Renal cortex interstitium (tissue), 11 donors: ENCODE measurements at regions not wholly inside any gene's neighbourhood (a gene's known extent, or its start where the extent isn't known, plus 50 kb on each side); places are given as distances from the start of the nearest gene placed in this dataset.

ENCODE experiments used
- DNase-seq, 11 donors: peaks; one replicate each; pipeline ENCODE4 v3.0.0-alpha.2; 2013; ENCODE audit warnings: low read depth in 9 of 11, low spot score in 4 of 11; ENCODE audit errors: extremely low read depth in 1 of 11

DNA sequence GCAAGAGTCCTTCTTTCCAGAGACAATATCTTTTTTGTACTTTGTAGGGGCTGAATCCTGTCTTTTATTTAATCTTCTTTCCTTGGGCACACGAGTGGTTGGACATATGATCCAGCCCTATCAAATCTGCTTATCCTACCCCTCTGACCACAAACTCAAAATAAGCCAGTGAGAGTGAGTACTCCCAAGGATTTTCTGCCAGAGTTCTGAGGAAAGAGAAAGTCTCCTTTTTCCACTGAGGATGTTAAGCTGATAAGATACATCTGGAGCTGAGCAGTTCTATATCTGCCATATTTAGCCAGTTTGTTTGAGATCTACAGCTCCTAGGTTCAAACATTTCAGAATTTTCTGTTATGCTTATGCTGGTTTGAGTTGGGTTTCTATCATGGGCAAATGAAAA is 134.8 kb upstream of the NWD2 start:
- peak in 1 of 11 donors; percentile 1 for DNase-seq

DNA sequence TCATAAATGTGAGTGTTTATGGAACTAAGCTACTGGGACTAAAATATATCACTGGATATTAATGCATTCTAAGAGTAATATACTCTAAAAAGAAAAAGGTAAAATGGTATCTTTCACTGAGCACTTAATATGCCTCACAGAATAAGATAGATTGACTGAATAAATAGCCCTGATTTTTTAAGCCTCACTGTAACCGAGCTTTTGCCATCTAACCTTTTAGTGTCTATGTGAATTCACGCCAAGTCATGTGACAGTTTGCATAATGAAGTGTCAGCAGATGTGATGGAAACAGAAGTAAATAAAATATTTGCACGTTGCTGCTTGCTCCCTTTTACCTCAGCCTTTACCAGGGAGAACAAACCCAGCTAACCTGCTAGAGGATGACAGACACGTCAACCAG is 119.7 kb upstream of the NWD2 start:
- DNase-seq, result no peak

DNA sequence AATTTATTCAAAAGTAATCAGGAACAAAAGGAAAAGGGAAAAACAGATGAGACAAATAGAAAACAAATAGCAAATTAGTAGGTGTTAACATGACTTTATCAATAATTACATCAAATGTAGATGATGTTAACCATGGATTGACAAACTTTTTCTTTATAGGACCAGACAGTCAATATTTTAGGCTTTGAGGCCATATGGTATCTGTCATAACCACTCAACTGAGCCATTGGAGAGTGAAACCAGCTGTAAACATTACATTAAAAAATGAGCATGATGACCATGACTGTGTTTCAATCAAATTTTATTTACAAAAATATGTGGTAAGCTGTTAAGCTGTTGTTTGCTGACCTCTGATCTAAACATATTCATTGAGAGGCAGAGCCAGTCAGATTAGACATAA is 118.5 kb upstream of the NWD2 start:
- no peak for DNase-seq

DNA sequence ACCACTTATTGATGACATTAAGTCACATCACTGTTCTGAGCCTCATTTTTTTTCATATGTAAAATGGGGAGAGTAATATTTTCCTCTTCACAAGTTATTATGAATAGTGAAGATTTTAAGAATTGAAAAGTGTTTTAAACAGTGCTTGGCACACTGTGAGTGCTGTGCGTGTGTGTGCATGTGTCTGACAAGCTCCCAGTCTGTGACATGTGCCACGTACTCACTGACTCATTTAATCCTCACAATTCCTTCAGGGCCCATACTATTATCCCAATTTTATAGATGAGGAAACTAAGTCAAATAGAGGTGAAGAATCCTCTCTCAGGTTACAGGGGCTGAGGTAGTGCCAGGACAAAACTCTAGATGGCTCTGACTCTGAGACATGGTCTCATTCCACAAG is 114.1 kb upstream of the NWD2 start:
- DNase-seq, result no peak

DNA sequence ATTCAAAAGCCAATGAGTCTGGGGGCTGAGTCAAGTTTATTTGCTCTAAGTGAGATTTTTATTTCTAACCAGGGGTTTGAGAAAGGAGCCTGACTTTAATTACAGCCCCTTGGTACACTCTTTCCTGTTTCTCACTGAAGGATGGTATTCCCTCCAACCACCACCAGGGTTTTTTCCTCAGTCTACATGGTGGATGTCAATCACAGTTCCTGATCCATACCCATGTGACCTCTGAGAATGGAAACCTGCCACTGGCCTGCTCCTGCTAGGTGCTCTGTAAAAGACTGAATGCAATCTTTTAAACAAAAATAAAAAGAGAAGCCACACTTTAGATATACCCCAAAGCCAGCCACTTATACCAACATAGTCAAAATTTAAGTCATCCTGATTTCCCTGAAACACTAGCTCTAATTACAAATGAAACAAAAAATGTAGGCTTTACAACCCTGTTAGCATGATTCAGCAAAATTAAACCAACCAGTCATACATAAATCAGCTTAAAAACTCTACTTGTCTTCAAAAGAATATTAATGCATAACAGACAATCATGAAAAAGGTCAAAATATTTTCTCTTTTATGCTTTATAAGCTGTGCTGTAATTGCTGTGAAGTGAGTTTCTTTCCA is 112.1 kb upstream of the NWD2 start:
- DNase-seq, result no peak

DNA sequence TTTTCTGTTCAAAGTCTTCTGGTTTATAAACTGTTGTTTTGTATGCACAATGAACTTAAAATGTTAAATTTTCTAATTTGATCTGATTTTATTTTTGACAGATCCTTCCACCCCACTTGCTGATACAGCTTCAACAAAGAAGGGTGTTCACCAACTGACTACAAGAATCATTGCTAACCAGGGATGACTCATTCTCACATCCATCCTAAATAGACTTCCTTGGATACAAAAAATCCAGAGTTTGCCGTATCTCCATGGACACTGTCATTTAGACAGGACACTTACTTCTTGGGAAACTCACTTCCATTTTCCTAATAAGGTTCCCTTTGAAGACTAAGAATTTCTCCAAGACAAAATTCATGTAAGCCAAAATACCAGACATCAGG is 111.6 kb upstream of the NWD2 start:
- DNase-seq, result no peak

DNA sequence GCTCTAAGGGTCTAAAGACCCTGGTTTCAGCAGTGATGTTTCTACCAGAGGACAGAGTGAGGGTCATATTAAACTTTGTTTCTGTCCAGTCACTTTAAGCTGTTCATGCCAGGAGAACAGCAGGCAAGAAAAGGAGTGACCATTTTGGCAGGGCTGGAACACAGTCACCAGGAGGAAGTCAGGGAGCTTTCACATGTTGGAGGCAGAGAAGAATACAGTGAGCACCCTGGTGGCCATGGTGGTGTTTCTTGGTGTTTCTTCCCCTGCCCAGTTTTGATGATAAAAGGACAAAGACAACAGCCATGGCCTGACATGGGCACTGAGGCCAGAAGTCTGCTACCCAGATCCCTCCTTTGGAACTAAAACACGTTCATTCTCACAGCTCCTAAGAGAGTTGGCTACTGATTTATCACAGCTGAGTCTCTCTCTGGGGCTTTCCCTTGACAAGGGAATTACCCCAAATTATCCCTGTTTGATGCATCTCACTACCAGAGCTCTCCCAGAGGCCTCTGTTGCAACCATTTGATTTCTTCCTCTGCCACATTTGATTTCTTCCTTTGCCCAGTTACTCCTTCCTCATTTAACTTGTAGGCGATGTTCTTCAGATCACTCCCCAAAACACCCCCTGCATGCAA is 106.4 kb upstream of the NWD2 start:
- no peak for DNase-seq

DNA sequence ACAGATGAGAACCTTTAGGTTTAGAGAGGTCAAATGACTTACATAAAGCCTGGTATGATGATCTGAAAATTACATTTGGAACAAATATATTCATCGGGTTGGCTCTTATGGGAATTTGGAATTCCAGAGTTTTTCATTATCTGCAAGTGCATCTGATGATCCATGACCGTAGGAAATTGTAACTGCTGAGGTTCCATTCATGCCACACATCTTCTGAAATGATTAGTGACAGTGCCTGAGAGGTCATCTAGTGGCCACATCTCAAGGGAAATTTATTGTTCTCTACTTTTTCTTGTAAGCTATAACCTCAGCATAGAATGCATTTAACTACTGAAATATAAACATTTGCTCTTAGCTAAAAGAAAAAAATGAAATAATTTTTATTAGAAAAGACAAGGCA is 105.8 kb upstream of the NWD2 start:
- no peak for DNase-seq

DNA sequence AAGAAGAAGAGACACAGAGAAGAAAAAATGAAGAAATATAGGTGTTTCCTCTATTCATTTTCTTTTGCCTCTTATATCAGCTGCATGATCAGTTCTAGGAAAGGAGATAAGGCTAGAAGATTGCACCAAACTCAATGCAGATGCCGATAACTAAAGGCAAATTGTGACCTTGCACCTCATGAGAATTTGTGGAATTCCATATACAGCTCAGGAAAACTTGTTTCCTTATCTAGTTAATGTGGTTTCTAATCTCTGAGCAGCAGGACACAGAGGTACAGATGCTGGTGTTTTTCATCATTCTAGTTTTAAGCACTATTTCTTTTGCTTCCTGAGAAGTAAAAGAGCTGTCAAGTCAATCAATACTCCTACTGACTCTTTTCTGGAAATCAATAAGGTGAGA is 104.6 kb upstream of the NWD2 start:
- no peak for DNase-seq

DNA sequence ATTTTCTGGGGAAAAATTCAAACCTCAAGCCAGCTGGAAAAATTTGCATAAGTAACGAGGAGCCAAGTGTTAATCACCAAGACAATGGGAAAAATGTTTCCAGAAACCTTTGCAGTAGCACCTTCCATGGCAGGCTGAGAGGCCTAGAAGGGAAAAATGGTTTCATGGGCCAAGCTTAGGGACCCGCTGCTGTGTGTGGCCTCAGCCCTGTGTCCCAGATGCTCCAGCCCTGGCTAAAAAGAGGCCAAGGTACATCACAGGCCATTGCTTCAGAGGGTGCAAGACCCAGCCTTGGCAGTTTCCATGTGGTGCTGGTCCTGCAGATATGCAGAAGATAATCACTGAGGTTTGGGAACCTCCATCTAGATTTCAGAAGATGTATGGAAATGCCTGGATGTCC is 98.3 kb upstream of the NWD2 start:
- DNase-seq, result no peak

DNA sequence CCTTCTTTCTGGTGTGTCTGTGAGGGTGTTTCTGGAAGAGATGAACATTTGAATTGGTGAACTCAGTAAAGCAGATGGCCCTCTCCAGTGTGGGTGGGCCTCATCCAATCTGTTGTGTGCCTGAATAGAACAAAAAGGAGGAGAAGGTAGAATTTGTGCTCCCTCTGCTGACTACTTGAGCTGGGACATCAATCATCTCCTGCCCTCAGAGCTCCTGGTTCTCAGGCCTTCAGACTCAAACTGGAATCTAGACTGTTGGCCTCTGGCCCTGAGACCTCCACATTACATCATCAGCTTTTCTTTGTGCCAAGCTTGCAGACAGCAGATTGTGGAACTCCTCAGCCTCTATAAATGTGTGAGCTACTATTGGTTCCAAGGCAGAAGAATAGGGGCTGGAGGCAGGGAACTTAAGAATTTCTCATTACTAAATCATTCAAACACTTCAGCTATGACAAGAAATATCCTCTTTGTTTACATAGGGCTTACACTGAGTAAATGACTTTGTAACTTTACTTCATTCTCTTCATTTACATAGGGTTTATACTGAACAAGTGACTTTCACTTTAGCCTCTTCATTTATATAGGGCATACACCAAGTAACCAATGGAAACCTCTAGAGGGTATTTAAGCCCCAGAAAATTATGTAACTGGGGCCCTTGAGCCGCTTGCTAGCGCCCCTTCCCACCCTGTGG is 86.9 kb upstream of the NWD2 start:
- no peak for DNase-seq

DNA sequence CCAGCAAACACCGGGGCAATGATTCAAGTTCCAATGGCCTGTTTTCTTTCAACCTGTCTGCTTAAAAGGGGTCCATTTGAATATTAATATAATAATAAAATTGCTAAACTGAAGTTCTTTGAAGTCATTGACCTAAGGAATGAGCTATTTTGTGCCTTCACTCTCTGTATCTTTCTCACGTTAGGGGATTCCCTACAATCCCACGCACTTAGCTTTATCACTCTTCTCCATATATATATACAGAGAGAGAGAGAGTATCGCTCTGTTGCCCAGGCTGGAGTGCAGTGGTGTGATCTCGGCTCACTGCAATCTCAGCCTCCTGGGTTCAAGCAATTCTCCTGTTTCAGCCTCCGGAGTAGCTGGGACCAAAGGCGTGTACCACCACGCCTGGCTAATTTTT is 83.9 kb upstream of the NWD2 start:
- no peak for DNase-seq

DNA sequence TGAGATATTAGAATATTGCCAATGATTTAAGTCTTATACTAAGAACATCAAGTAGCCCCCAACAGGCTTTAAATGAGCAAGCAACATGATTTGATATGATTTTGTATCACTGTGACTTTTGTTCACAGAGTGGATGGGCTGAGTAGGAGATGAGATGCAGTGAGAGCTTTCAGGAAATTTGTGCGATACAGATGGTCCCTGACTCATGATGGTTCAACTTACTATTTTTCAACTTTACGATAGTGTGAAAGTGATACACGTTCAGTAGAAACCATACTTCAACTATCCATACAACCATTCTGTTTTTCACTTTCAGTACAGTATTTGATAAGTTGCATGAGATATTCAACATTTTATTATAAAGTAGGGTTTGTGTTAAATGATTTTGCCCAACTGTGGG is 78.7 kb upstream of the NWD2 start:
- DNase-seq, result no peak

DNA sequence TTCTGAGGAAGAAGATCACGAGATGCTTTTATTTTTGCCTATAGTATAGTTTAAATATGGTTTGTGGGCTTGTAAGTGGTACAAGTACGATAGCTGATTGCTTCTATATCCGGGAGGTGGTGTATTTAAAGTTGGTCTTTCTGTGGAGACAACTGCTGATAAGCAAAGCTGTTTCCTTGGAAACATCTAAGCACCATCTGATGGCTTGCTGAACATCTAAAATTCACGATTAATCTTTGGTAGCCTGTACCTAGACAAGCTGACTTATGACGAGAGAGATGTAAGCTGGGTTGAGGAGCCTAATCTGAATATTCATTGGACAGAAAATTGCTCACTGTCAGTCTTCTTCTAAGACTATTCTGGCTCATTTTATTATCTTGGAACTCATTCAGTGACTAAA is 74.6 kb upstream of the NWD2 start:
- DNase-seq, result no peak

DNA sequence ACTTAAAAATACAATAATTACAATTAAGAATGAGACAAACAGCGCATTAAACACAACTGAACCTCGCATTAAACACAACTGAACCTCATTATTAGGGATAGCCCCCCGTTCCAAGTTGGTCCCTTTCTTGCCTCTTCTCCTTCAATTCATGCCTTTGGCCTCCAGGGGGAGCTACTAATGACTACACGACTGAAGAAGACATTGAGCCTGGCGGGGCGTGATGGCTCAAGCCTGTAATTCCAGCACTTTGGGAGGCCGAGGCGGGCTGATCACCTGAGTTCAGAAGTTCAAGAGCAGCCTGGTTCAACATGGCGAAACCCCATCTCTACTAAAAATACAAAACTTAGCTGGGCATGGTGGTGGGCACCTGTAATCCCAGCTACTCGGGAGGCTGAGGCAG is 56.4 kb upstream of the NWD2 start:
- no peak for DNase-seq
